ENCODE measurements at regions not wholly inside any gene's neighbourhood (a gene's known extent, or its start where the extent isn't known, plus 50 kb on each side); places are given as distances from the start of the nearest gene placed in this dataset.

GRCh38 chr7:113794573-113794972 lies 124.2 kb downstream of the PPP1R3A start:
- TF ChIP-seq, protein P1, sequence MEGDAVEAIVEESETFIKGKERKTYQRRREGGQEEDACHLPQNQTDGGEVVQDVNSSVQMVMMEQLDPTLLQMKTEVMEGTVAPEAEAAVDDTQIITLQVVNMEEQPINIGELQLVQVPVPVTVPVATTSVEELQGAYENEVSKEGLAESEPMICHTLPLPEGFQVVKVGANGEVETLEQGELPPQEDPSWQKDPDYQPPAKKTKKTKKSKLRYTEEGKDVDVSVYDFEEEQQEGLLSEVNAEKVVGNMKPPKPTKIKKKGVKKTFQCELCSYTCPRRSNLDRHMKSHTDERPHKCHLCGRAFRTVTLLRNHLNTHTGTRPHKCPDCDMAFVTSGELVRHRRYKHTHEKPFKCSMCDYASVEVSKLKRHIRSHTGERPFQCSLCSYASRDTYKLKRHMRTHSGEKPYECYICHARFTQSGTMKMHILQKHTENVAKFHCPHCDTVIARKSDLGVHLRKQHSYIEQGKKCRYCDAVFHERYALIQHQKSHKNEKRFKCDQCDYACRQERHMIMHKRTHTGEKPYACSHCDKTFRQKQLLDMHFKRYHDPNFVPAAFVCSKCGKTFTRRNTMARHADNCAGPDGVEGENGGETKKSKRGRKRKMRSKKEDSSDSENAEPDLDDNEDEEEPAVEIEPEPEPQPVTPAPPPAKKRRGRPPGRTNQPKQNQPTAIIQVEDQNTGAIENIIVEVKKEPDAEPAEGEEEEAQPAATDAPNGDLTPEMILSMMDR (IDR thresholded peaks at IDR 0.05): no peak
- TF ChIP-seq EP300 (IDR thresholded peaks at IDR 0.05): no peak
